GM12864 (cell line): ENCODE measurements at regions not wholly inside any gene's neighbourhood (a gene's known extent, or its start where the extent isn't known, plus 50 kb on each side); places are given as distances from the start of the nearest gene placed in this dataset.

ENCODE experiments used
- DNase-seq: peaks from one replicate; pipeline ENCODE4 v3.0.0-alpha.2; 2011; ENCODE audit warnings: low read depth
- H3K4me3 ChIP-seq: 2 replicates; pipeline ENCODE4 v1.5.1; 2011; ENCODE audit warnings: mild to moderate bottlenecking, low read depth, low read length, control low read depth
- TF ChIP-seq, protein P1 (sequence below): IDR thresholded peaks from 2 replicates; pipeline ENCODE4 v1.5.1; 2011; ENCODE audit warnings: low read depth, mild to moderate bottlenecking, moderate library complexity, low read length, control low read depth, inconsistent platforms; ENCODE audit errors: missing control alignments

DNA sequence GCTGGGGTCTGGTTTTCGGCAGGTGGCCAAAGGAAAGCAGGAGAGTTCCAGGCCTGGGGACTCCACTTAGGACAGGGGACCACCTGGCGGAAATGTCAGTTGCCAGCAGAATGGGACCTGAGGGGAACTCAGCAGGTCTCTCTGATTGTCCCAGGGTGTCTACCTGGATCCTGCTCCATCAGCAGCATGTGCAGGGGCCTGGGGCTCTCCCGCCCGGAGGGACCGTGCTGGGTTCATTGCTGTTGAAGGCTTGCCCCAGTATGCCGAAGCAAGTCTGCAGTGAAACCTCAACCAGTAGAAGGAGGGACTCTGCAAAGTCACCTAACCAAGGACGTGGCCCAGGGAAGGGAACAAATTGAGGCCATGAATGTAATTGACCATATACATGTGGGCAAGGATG, 506.5 kb upstream of the MKI67 start:
- TF ChIP-seq, protein P1, sequence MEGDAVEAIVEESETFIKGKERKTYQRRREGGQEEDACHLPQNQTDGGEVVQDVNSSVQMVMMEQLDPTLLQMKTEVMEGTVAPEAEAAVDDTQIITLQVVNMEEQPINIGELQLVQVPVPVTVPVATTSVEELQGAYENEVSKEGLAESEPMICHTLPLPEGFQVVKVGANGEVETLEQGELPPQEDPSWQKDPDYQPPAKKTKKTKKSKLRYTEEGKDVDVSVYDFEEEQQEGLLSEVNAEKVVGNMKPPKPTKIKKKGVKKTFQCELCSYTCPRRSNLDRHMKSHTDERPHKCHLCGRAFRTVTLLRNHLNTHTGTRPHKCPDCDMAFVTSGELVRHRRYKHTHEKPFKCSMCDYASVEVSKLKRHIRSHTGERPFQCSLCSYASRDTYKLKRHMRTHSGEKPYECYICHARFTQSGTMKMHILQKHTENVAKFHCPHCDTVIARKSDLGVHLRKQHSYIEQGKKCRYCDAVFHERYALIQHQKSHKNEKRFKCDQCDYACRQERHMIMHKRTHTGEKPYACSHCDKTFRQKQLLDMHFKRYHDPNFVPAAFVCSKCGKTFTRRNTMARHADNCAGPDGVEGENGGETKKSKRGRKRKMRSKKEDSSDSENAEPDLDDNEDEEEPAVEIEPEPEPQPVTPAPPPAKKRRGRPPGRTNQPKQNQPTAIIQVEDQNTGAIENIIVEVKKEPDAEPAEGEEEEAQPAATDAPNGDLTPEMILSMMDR, result no peak
- H3K4me3 ChIP-seq, result no peak overlapping the region
- no peak for DNase-seq

DNA sequence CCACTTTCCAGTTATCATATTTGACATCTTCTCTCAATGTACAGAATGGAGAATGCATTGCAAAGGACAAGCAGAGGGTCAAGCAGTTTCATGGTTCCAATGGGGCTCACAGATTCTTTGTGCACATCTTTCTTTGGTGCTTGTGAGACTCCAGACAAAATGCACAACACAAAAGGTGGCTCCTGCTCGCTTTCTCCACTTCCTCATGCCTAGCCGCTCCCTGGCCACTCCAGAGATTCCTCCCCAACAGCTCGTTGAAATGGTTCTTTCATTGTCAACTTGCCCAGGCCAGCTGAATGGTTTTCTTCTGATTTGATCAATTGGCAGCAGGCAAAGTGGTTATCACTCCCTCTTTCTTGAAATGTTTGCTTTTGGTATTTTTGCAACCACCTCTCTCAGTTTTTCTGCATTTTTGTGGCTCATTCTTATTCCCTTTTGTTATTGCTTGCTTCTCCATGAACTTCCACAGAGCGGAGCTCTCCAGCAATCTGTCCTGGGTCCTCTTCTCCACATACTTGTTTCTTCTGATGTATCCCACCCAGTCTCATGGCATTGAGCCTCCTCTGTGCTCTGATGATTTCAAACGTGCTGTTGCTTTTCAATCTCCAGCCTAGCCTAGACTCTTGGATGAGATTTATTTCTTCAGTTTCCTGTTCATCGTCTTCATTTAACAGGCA, 507.8 kb upstream of the MKI67 start:
- no peak overlapping the region for H3K4me3 ChIP-seq
- TF ChIP-seq, protein P1, result no peak
- DNase-seq, result no peak

DNA sequence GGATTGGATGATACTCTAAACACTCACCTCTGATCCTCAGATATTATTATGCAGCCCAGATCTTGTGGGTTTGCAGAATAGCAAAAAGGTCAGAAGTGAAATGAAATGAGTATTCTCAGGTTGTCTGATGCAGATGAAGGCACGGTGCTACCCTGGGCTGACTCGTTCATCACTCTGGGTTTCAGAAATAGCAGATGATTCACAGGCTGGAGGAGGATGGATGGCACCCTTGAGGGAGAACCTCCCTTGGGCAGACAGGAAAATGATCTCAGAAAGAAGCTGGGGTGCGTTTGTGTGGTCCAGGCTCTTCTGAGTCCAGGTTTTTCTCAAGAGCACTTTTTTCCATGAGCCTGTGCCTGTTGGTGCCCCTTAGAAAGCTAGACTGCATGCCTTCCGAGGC, 515.8 kb upstream of the MKI67 start:
- no peak for DNase-seq
- TF ChIP-seq, protein P1, result no peak
- no peak overlapping the region for H3K4me3 ChIP-seq

DNA sequence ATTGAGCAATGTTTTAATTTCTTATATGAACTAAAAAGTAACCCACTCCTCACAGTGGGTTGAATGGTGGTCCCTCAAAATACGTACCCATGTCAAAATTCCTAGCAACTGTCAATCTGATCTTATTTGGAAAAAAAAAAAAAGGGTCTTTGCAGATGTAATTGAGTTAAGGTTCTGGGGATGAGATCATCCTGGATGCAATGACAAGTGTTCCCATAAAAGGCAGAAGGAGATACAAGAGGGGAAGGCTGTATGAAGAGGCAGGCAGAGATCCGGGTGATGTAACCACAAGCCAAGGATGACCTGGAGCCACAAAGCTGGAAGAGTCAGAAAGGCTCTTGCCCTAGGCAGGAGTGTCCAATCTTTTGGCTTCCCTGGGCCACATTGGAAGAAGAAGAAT, 516.3 kb upstream of the MKI67 start:
- no peak for DNase-seq
- TF ChIP-seq, protein P1, result no peak
- H3K4me3 ChIP-seq, result no peak overlapping the region

DNA sequence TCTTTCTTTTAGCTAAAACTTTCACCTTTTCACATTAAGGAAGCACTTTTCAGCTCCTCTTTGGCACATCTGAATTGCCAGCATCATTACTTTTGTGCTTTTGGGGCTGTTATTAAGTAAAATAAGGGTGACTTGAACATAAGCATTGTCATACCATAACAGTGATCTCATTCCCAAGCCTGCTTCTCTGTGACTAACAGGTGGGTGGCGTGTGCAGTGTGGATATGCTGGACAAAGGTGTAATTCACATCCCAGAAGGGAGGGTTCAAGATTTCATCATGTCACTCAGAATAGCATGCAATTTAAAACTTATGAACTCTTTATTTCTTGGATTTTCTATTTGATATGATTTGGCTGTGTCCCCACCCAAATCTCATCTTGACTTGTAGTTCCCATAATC, 517.4 kb upstream of the MKI67 start:
- DNase-seq, result no peak
- no peak overlapping the region for H3K4me3 ChIP-seq
- TF ChIP-seq, protein P1, result no peak

DNA sequence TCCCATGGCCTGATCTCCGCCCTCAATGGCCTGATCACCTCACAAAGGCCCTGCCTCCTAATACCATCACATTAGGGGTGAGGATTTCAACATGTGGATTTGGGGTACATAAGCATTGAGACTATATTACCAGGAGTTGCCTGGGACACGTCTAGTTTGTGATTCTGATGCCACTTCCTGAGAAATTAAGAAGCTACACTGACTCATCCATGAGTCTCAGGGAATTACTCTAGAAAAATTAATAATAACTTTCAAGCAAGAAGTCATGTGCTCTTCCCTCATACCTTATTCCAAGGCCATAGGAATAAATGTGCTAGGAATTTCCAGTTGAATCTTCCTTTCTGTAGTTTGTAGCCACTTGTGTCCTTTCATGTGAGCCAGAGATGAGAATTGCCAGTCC, 519.3 kb upstream of the MKI67 start:
- no peak for DNase-seq
- no peak overlapping the region for H3K4me3 ChIP-seq
- TF ChIP-seq, protein P1, result no peak

DNA sequence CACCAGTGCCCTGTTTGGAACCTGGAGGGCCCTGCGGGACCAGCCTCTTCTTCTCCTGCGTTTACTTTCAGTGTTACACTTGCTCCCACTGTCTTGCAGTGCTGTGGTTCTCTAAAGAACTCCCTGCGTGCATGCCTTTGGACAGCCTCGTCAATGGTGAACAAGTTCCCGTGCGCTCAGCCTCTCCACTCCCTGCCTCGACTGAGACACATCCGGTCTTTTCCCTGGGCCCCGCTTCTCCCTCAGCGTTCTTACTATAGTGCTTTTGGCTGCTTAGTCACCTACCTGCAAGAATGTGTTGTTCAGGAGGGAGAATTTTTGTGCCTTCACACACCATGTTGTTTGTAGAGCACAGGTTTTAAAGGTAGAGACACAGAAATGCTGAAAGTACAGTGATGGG, 520.7 kb upstream of the MKI67 start:
- TF ChIP-seq, protein P1, result no peak
- no peak overlapping the region for H3K4me3 ChIP-seq
- DNase-seq, result no peak
